H1 (cell line): ENCODE measurements at regions not wholly inside any gene's neighbourhood (a gene's known extent, or its start where the extent isn't known, plus 50 kb on each side); places are given as distances from the start of the nearest gene placed in this dataset.

Source experiments
- CTCF ChIA-PET: fragments of 300-600 bp; sonication (Branson Sonifier 250); formaldehyde crosslinking; loops from one replicate; lab custom pipeline; 2021; ENCODE audit not compliant: partially characterized antibody; lab: Charles Lee
- POLR2A ChIA-PET: fragments of 300-600 bp; sonication (Branson Sonifier 250); formaldehyde crosslinking; loops from one replicate; lab custom pipeline; 2021; ENCODE audit warnings: inconsistent platforms; ENCODE audit not compliant: partially characterized antibody; lab: Charles Lee
- DNase-seq, 2 experiments: peaks; one replicate each; pipeline versions ENCODE4 v3.0.0 to v3.0.0-alpha.2; 2010 to 2022; ENCODE audit warnings: low spot score in 2 of 2, low read depth in 1 of 2, mixed read lengths in 1 of 2
- FAIRE-seq: peaks from 2 replicates; lab custom pipeline; 2011; peaks lifted over from hg19 to GRCh38; lab: Jason Lieb, UNC
- H2AFZ ChIP-seq: 2 replicates; pipeline ENCODE4 v1.8.1; 2012; ENCODE audit warnings: low read length, inconsistent platforms
- H2AK5ac ChIP-seq: 2 replicates; pipeline ENCODE4 v1.6.1; 2013; ENCODE audit warnings: low read depth, low read length
- H2BK120ac ChIP-seq: replicated peaks from 2 replicates; pipeline ENCODE3; 2013; ENCODE audit warnings: low read depth, low read length, inconsistent platforms
- H2BK12ac ChIP-seq: 2 replicates; pipeline ENCODE4 v1.6.1; 2013; ENCODE audit warnings: low read depth, low read length
- H2BK15ac ChIP-seq: 2 replicates; pipeline ENCODE4 v1.6.1; 2013; ENCODE audit warnings: low read length
- H2BK20ac ChIP-seq: 2 replicates; pipeline ENCODE4 v1.6.1; 2013; ENCODE audit warnings: low read length
- H2BK5ac ChIP-seq: 2 replicates; pipeline ENCODE4 v1.6.1; 2013; ENCODE audit warnings: low read depth, low read length
- H3K14ac ChIP-seq: 2 replicates; pipeline ENCODE4 v1.6.1; 2013; ENCODE audit warnings: inconsistent platforms; ENCODE audit not compliant: insufficient read length
- H3K18ac ChIP-seq: 2 replicates; pipeline ENCODE4 v1.6.1; 2013; ENCODE audit warnings: low read length; ENCODE audit errors: extremely low read depth
- H3K23ac ChIP-seq: 2 replicates; pipeline ENCODE4 v1.6.1; 2013; ENCODE audit warnings: inconsistent platforms; ENCODE audit not compliant: insufficient read length
- H3K23me2 ChIP-seq: 2 replicates; pipeline ENCODE4 v1.6.1; 2013; ENCODE audit warnings: low read depth, low read length
- H3K27ac ChIP-seq: 2 replicates; pipeline ENCODE4 v1.6.1; 2011; ENCODE audit warnings: low read depth, low read length, inconsistent platforms
- H3K27me3 ChIP-seq, 4 experiments: replicated peaks in 1 of 4; 1 replicate in 1 of 4; 2 replicates in 3 of 4; pipeline versions ENCODE4 v1.6.1 to v1.8.1; 2011 to 2013; ENCODE audit warnings: low read length in 3 of 4, mild to moderate bottlenecking in 3 of 4, inconsistent platforms in 2 of 4, mixed read lengths in 2 of 4, moderate library complexity in 1 of 4; ENCODE audit not compliant: control insufficient read depth in 3 of 4, insufficient read depth in 3 of 4; ENCODE audit errors: extremely low read depth in 1 of 4
- H3K36me3 ChIP-seq, 4 experiments: 2 replicates each; pipeline versions ENCODE4 v1.6.1 to v1.8.1; 2011 to 2013; ENCODE audit warnings: mild to moderate bottlenecking in 4 of 4, low read length in 3 of 4, moderate library complexity in 2 of 4, control low read depth in 1 of 4, inconsistent platforms in 1 of 4; ENCODE audit not compliant: insufficient read depth in 4 of 4, control insufficient read depth in 2 of 4
- H3K4ac ChIP-seq: replicated peaks from 2 replicates; pipeline ENCODE3; 2013; ENCODE audit warnings: low read length, low read depth, mixed read lengths, inconsistent platforms; ENCODE audit not compliant: insufficient read length
- H3K4me1 ChIP-seq, 4 experiments: replicated peaks in 1 of 4; 1 replicate in 1 of 4; 2 replicates in 3 of 4; pipeline versions ENCODE4 v1.6.1 to v1.8.1; 2011 to 2013; ENCODE audit warnings: low read length in 3 of 4, inconsistent platforms in 2 of 4, mixed read lengths in 1 of 4; ENCODE audit not compliant: insufficient read depth in 4 of 4, control insufficient read depth in 3 of 4
- H3K4me2 ChIP-seq, 2 experiments: 2 replicates each; pipeline versions ENCODE4 v1.6.1 to v1.8.1; 2011 to 2013; ENCODE audit warnings: low read depth in 2 of 2, low read length in 2 of 2, control low read depth in 1 of 2, inconsistent platforms in 1 of 2, mild to moderate bottlenecking in 1 of 2; ENCODE audit not compliant: insufficient read depth in 1 of 2
- H3K4me3 ChIP-seq, 4 experiments: fragments of 200-600, 300-600 bp in 1 of 4; sonication (generic), shearing (Covaris generic), sonication (Bioruptor Twin) in 1 of 4; 2 replicates each; pipeline versions ENCODE4 v1.5.1 to v1.8.1; 2011 to 2016; ENCODE audit warnings: low read length in 4 of 4, low read depth in 3 of 4, control low read depth in 2 of 4, inconsistent platforms in 2 of 4, mild to moderate bottlenecking in 2 of 4, mixed read lengths in 1 of 4, moderate library complexity in 1 of 4; ENCODE audit not compliant: insufficient read depth in 2 of 4; ENCODE audit errors: extremely low read depth in 1 of 4
- H3K56ac ChIP-seq: replicated peaks from 2 replicates; pipeline ENCODE3; 2013; ENCODE audit warnings: low read depth, mild to moderate bottlenecking, mixed read lengths, low read length, inconsistent platforms; ENCODE audit not compliant: insufficient read length
- H3K79me1 ChIP-seq: 2 replicates; pipeline ENCODE4 v1.6.1; 2013; ENCODE audit warnings: low read depth, low read length, control low read depth
- H3K79me2 ChIP-seq, 2 experiments: 2 replicates each; pipeline versions ENCODE4 v1.6.1 to v1.8.1; 2012 to 2013; ENCODE audit warnings: low read length in 2 of 2, mild to moderate bottlenecking in 2 of 2, inconsistent platforms in 1 of 2; ENCODE audit not compliant: insufficient read depth in 2 of 2, control insufficient read depth in 1 of 2
- H3K9ac ChIP-seq, 4 experiments: replicated peaks in 1 of 4; 1 replicate in 1 of 4; 2 replicates in 3 of 4; pipeline versions ENCODE4 v1.6.1 to v1.8.1; 2011 to 2013; ENCODE audit warnings: low read depth in 3 of 4, low read length in 3 of 4, control low read depth in 2 of 4, mild to moderate bottlenecking in 2 of 4, moderate library complexity in 2 of 4, inconsistent platforms in 1 of 4; ENCODE audit errors: extremely low read depth in 1 of 4
- H3K9me3 ChIP-seq, 2 experiments: 2 replicates each; pipeline versions ENCODE4 v1.6.1 to v1.8.1; 2012 to 2013; ENCODE audit warnings: mild to moderate bottlenecking in 2 of 2, moderate library complexity in 2 of 2, control low read depth in 1 of 2, inconsistent platforms in 1 of 2, low read depth in 1 of 2, low read length in 1 of 2, mixed read lengths in 1 of 2; ENCODE audit not compliant: insufficient read depth in 2 of 2
- H4K20me1 ChIP-seq, 2 experiments: replicated peaks in 1 of 2; 2 replicates each; pipeline versions ENCODE3 to v1.8.1; 2011 to 2013; ENCODE audit warnings: inconsistent platforms in 2 of 2, low read length in 2 of 2, mild to moderate bottlenecking in 1 of 2; ENCODE audit not compliant: insufficient read depth in 2 of 2, control insufficient read depth in 1 of 2
- H4K5ac ChIP-seq: 2 replicates; pipeline ENCODE4 v1.6.1; 2013; ENCODE audit warnings: low read length, low read depth, mixed read lengths, inconsistent platforms; ENCODE audit not compliant: insufficient read length
- H4K8ac ChIP-seq: 2 replicates; pipeline ENCODE4 v1.8.0; 2013; ENCODE audit warnings: mild to moderate bottlenecking, moderate library complexity, low read length, inconsistent platforms; ENCODE audit not compliant: insufficient read depth; ENCODE audit errors: extremely low read depth
- H4K91ac ChIP-seq: replicated peaks from 2 replicates; pipeline ENCODE3; 2013; ENCODE audit warnings: low read length, mixed read lengths, inconsistent platforms; ENCODE audit not compliant: insufficient read length
- CREB1 ChIP-seq: IDR thresholded peaks from 2 replicates; pipeline ENCODE4 v1.6.1; 2012; ENCODE audit warnings: inconsistent platforms
- JUND ChIP-seq: IDR thresholded peaks from 2 replicates; pipeline ENCODE4 v1.6.1; 2011; ENCODE audit warnings: mild to moderate bottlenecking, improper control_type of control experiment, low read length
- NRF1 ChIP-seq: IDR thresholded peaks from 2 replicates; pipeline ENCODE4 v1.6.1; 2011; ENCODE audit warnings: mild to moderate bottlenecking, low read depth, low read length, improper control_type of control experiment
- RBBP5 ChIP-seq: IDR thresholded peaks from 2 replicates; pipeline ENCODE4 v1.7.1; 2012; ENCODE audit warnings: low read depth, mild to moderate bottlenecking, inconsistent platforms, low read length, moderate library complexity, borderline replicate concordance
- TBP ChIP-seq: IDR thresholded peaks from 2 replicates; pipeline ENCODE4 v1.6.1; 2011; ENCODE audit warnings: low read depth, low read length, improper control_type of control experiment
- YY1 ChIP-seq: IDR thresholded peaks from 2 replicates; pipeline ENCODE4 v1.6.1; 2011; ENCODE audit warnings: low read depth, mild to moderate bottlenecking, low read length

GRCh38 chr1:209215826-209216225 is 367.7 kb upstream of the CAMK1G start:
- Histone ChIP-seq H3K79me2 (no peaks in the 10 kb centered on the region), H3K4me2 (no peak overlapping the region), H3K9ac (no peak overlapping the region), H2BK20ac (no peak overlapping the region), H3K27me3 (no peaks in the 10 kb centered on the region), H2BK120ac (no peak overlapping the region), H3K56ac (no peak overlapping the region), H3K4me3 (no peak overlapping the region), H3K9me3 (no peaks in the 10 kb centered on the region), H3K27ac (no peak overlapping the region), H3K79me1 (no peaks in the 10 kb centered on the region), H3K23ac (no peak overlapping the region), H4K91ac (no peak overlapping the region), H3K23me2 (no peaks in the 10 kb centered on the region), H2BK15ac (no peak overlapping the region), H4K20me1 (no peaks in the 10 kb centered on the region), H2BK12ac (no peak overlapping the region)
- DNase-seq: no peak
- CTCF ChIA-PET: interaction anchor here (1.2 to 2.3 kb wide), 2 partner anchors 8 to 132 kb away, joined by 3 to 7 read pairs; no protein-coding TSS in a partner anchor
- TF ChIP-seq YY1: no peak
- TF ChIP-seq CREB1: no peak
- TF ChIP-seq JUND: no peak
- TF ChIP-seq RBBP5: no peak
- TF ChIP-seq NRF1: no peak
- no peak for TF ChIP-seq TBP
- TF ChIP-seq, all 59 proteins: peak for 0
- Histone ChIP-seq H3K4me1 (peaks cover 0 to 2% (median 0%) of the 10 kb centered on the region in 4 experiments; a peak in 2 of 7 replicates), H3K4ac (no peak overlapping the region), H2AFZ (no peak overlapping the region), H4K5ac (no peak overlapping the region), H2AK5ac (no peak overlapping the region), H3K18ac (no peak overlapping the region), H2BK5ac (no peak overlapping the region), H3K14ac (no peak overlapping the region), H3K36me3 (no peaks in the 10 kb centered on the region), H4K8ac (peak overlapping the region; percentile 72; the same call in 1 of the 2 replicates)
- POLR2A ChIA-PET: no interaction called here
- FAIRE-seq: no peak
